ENCODE measurements at regions not wholly inside any gene's neighbourhood (a gene's known extent, or its start where the extent isn't known, plus 50 kb on each side); places are given as distances from the start of the nearest gene placed in this dataset.

DNA sequence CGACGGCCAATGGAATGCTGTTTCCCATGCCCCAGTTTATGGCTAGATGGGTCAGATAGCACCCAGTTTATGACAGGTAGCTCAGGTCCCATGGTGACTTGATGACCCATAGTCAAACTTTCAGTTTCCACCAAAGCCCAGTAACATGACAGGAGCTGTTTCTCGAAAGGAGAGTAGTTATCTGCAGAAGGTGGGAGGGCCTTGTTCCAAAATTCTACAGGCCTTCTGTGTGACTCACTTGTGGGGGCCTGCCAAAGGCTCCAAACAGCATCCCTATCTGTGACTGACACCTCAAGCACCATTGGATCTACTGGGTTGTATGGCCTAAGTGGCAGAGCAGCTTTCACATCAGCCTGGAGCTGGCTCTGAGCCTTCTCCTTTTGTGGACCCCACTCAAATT is 379.7 kb upstream of the MANEA start:
- POLR2A ChIA-PET, result no interaction called here

More for the DNA sequence above, 379.7 kb upstream of the MANEA start:
- no peak overlapping the region for H3K4me2 ChIP-seq (ENCODE audit: low read depth, low read length)
- TF ChIP-seq TMF1 (CRISPR knock-in tag; IDR thresholded peaks at IDR 0.05; ENCODE audit: low read depth) (no peak), SATB2 (CRISPR knock-in tag; IDR thresholded peaks at IDR 0.05) (no peak), ZSCAN22 (CRISPR knock-in tag; IDR thresholded peaks at IDR 0.05) (no peak), KDM6A (CRISPR knock-in tag; IDR thresholded peaks at IDR 0.05; ENCODE audit: low read depth) (no peak), ZNF225 (CRISPR knock-in tag; IDR thresholded peaks at IDR 0.05) (no peak), ZNF337 (CRISPR knock-in tag; IDR thresholded peaks at IDR 0.05; ENCODE audit: borderline replicate concordance, low read depth) (no peak), GATAD1 (CRISPR knock-in tag; IDR thresholded peaks at IDR 0.05) (no peak), CHD2 (IDR thresholded peaks at IDR 0.05; ENCODE audit: low read depth, low read length) (no peak), SKI (IDR thresholded peaks at IDR 0.05; ENCODE audit: partially characterized antibody) (no peak), NR1H2 (CRISPR knock-in tag; IDR thresholded peaks at IDR 0.05; ENCODE audit: borderline replicate concordance, low read depth) (no peak), POLR2A (IDR thresholded peaks at IDR 0.05; ENCODE audit: insufficient read depth in 1 of 2, low read depth in 2 of 2, low read length in 2 of 2) (no peak), ZNF879 (CRISPR knock-in tag; IDR thresholded peaks at IDR 0.05) (no peak), ZBTB21 (CRISPR knock-in tag; IDR thresholded peaks at IDR 0.05) (no peak), BRD4 (CRISPR knock-in tag; IDR thresholded peaks at IDR 0.05) (no peak), ZNF800 (CRISPR knock-in tag; IDR thresholded peaks at IDR 0.05) (no peak), CENPT (CRISPR knock-in tag; IDR thresholded peaks at IDR 0.05; ENCODE audit: low read depth) (no peak), PHB2 (IDR thresholded peaks at IDR 0.05; ENCODE audit: partially characterized antibody) (no peak)
- TF ChIP-seq, protein P1, sequence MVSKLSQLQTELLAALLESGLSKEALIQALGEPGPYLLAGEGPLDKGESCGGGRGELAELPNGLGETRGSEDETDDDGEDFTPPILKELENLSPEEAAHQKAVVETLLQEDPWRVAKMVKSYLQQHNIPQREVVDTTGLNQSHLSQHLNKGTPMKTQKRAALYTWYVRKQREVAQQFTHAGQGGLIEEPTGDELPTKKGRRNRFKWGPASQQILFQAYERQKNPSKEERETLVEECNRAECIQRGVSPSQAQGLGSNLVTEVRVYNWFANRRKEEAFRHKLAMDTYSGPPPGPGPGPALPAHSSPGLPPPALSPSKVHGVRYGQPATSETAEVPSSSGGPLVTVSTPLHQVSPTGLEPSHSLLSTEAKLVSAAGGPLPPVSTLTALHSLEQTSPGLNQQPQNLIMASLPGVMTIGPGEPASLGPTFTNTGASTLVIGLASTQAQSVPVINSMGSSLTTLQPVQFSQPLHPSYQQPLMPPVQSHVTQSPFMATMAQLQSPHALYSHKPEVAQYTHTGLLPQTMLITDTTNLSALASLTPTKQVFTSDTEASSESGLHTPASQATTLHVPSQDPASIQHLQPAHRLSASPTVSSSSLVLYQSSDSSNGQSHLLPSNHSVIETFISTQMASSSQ (IDR thresholded peaks at IDR 0.05; ENCODE audit: low read depth), result no peak
- TF ChIP-seq, protein P1 (CRISPR knock-in tag; IDR thresholded peaks at IDR 0.05; ENCODE audit: borderline replicate concordance), result no peak
- TF ChIP-seq, protein P2, sequence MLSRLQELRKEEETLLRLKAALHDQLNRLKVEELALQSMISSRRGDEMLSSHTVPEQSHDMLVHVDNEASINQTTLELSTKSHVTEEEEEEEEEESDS (CRISPR knock-in tag; IDR thresholded peaks at IDR 0.05; ENCODE audit: borderline replicate concordance), result no peak
- CTCF ChIA-PET (ENCODE audit: low intra/inter-chr PET ratio, low total read pairs), result no interaction called here
- no peaks in the 10 kb centered on the region for H4K20me1 ChIP-seq (ENCODE audit: insufficient read depth, low read length)
- intact Hi-C loops (cut with micrococcal nuclease; ENCODE audit: unreplicated experiment) (no loop called here), in situ Hi-C loops (cut with HindIII; ENCODE audit: extremely low pct_ligation_motif_present, low pct_unique_long_range_greater_than_20kb) (no loop called here)
- BruUV-seq (replicated peaks), result no TSS peak
- no peaks in the 10 kb centered on the region for H3K36me3 ChIP-seq (replicated peaks in 1 of 2; ENCODE audit: control insufficient read depth in 1 of 2, insufficient read depth in 2 of 2, low read length in 2 of 2)
- 0% methylated on average over 2 of the region's 3 CpGs for WGBS (ENCODE audit: low lambda C conversion rate)
- H2AFZ ChIP-seq (ENCODE audit: low read length), result no peak overlapping the region
- no peak for ATAC-seq
- no peak overlapping the region for H3K27ac ChIP-seq (ENCODE audit: extremely low read length, insufficient read depth, low read length)
- no peak overlapping the region for H3K4me3 ChIP-seq (replicated peaks in 1 of 3; ENCODE audit: insufficient read depth in 1 of 3, low read depth in 2 of 3, low read length in 3 of 3)
- no peaks in the 10 kb centered on the region for H3K27me3 ChIP-seq (ENCODE audit: control insufficient read depth in 1 of 2, insufficient read depth in 2 of 2, low read length in 2 of 2)
- no peak for FAIRE-seq
- no peaks in the 10 kb centered on the region for H3K79me2 ChIP-seq (ENCODE audit: insufficient read depth, low read length)
- no peaks in the 10 kb centered on the region for H3K9me3 ChIP-seq (ENCODE audit: low read length)
- H3K9ac ChIP-seq (ENCODE audit: insufficient read depth, low read depth, low read length), result no peak overlapping the region
- no peaks in the 10 kb centered on the region for H3K4me1 ChIP-seq (ENCODE audit: insufficient read depth, low read length)
- no peak for DNase-seq (ENCODE audit: low spot score)
